Adrenal gland (tissue), 5 donors: ENCODE measurements at regions not wholly inside any gene's neighbourhood (a gene's known extent, or its start where the extent isn't known, plus 50 kb on each side); places are given as distances from the start of the nearest gene placed in this dataset.

Experiments used
- POLR2A ChIP-seq, 2 donors: fragments of 450-650 bp; IDR thresholded peaks; one replicate each; pipeline ENCODE4 v1.6.1; 2017; ENCODE audit warnings: antibody characterized with exemption in 2 of 2, mild to moderate bottlenecking in 2 of 2, moderate library complexity in 1 of 2
- TF ChIP-seq, protein P1 (sequence below), 6 experiments: fragments of 450-650 bp in 4 of 6; fragments of 200-600 bp in 2 of 6; sonication (generic) in 1 of 6; IDR thresholded peaks; 1 replicate in 5 of 6; 2 replicates in 1 of 6; pipeline versions ENCODE4 v1.5.1 to v1.8.0; 2016 to 2021; ENCODE audit warnings: antibody characterized with exemption in 6 of 6, mild to moderate bottlenecking in 2 of 6, moderate library complexity in 1 of 6
- donor health status: DM: no; HTN: no; CAD: no.

DNA sequence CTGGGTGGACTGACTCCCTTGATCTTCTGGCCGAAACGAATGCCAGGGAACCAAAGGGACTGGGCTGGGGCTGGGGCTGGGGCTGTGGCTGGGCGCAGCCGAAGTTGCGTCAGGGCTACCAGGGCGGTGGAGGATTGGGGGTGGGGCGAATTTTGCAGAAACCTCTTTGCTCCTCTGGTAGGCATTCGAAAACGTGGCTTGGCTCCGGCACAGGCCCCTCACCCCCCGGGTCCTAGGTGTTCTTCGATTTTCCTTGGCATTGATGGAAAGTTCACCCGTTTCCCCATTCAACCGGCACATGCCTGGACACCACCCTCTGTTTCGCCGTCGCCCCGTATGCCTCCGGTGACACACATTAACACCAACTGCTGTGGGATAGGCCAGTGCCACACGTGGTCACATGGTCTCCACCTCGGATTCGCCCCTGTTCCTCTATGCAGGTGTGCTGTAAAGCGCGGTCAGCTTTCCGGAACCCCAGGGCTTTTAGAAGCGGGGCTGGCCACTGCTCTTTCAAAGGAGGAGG lies 477.1 kb downstream of the SPATA31A7 start:
- TF ChIP-seq, protein P1, sequence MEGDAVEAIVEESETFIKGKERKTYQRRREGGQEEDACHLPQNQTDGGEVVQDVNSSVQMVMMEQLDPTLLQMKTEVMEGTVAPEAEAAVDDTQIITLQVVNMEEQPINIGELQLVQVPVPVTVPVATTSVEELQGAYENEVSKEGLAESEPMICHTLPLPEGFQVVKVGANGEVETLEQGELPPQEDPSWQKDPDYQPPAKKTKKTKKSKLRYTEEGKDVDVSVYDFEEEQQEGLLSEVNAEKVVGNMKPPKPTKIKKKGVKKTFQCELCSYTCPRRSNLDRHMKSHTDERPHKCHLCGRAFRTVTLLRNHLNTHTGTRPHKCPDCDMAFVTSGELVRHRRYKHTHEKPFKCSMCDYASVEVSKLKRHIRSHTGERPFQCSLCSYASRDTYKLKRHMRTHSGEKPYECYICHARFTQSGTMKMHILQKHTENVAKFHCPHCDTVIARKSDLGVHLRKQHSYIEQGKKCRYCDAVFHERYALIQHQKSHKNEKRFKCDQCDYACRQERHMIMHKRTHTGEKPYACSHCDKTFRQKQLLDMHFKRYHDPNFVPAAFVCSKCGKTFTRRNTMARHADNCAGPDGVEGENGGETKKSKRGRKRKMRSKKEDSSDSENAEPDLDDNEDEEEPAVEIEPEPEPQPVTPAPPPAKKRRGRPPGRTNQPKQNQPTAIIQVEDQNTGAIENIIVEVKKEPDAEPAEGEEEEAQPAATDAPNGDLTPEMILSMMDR (IDR thresholded peaks at IDR 0.05) = no peak
- no peak for TF ChIP-seq POLR2A (IDR thresholded peaks at IDR 0.05)
